IMR-90 (cell line): ENCODE measurements at regions not wholly inside any gene's neighbourhood (a gene's known extent, or its start where the extent isn't known, plus 50 kb on each side); places are given as distances from the start of the nearest gene placed in this dataset.

Experiments used
- ATAC-seq: fragments of 200-7000 bp; cut with Tn5 transposase; 2 replicates; pipeline ENCODE4 v1.9.1; 2020; ENCODE audit warnings: low read depth, mild to moderate bottlenecking, moderate library complexity
- BruUV-seq: library from RNA; stranded (reverse); fragments of 400-500 nt; replicated peaks from 2 replicates; lab custom pipeline; 2021; lab: Mats Ljungman, UMichigan
- CTCF ChIA-PET: fragments of 300-600 bp; formaldehyde crosslinking; extraction: SDS; loops from one replicate; lab custom pipeline; 2021; ENCODE audit warnings: antibody characterized with exemption; lab: Yijun Ruan, JAX
- POLR2A ChIA-PET: fragments of 300-600 bp; sonication (Branson Sonifier 250); formaldehyde crosslinking; loops from one replicate; lab custom pipeline; 2022; ENCODE audit warnings: antibody characterized with exemption; ENCODE audit not compliant: unreplicated experiment; lab: Charles Lee
- DNase-seq: peaks from one replicate; pipeline ENCODE4 v3.0.0; 2013
- H2AFZ ChIP-seq: replicated peaks from 2 replicates; pipeline ENCODE3; 2013; ENCODE audit warnings: low read length, mild to moderate bottlenecking; ENCODE audit not compliant: poor library complexity
- H2AK5ac ChIP-seq: 2 replicates; pipeline ENCODE4 v1.6.1; 2013; ENCODE audit warnings: low read depth, low read length, inconsistent platforms
- H2AK9ac ChIP-seq: replicated peaks from 2 replicates; pipeline ENCODE3; 2013; ENCODE audit warnings: mild to moderate bottlenecking, low read depth, low read length, moderate library complexity; ENCODE audit not compliant: poor library complexity
- H2BK120ac ChIP-seq: 2 replicates; pipeline ENCODE4 v1.6.1; 2013; ENCODE audit warnings: low read depth, low read length, inconsistent platforms
- H2BK15ac ChIP-seq: 3 replicates; pipeline ENCODE4 v1.6.1; 2013; ENCODE audit warnings: low read depth, low read length, inconsistent platforms
- H2BK20ac ChIP-seq: 2 replicates; pipeline ENCODE4 v1.6.1; 2013; ENCODE audit warnings: low read depth, mild to moderate bottlenecking, inconsistent platforms, low read length, moderate library complexity
- H2BK5ac ChIP-seq: 2 replicates; pipeline ENCODE4 v1.6.1; 2013; ENCODE audit warnings: mild to moderate bottlenecking, low read depth, low read length, inconsistent platforms; ENCODE audit not compliant: poor library complexity, severe bottlenecking
- H3K14ac ChIP-seq: replicated peaks from 2 replicates; pipeline ENCODE4 v1.6.1; 2013; ENCODE audit warnings: low read depth, low read length, inconsistent platforms
- H3K18ac ChIP-seq: 2 replicates; pipeline ENCODE4 v1.6.1; 2013; ENCODE audit warnings: low read depth, low read length, control low read depth
- H3K23ac ChIP-seq: 2 replicates; pipeline ENCODE4 v1.6.1; 2013; ENCODE audit warnings: low read depth, low read length, inconsistent platforms
- H3K27ac ChIP-seq: 2 replicates; pipeline ENCODE4 v1.5.1; 2013; ENCODE audit warnings: mild to moderate bottlenecking, control low read depth, low read length; ENCODE audit not compliant: insufficient read depth
- H3K27me3 ChIP-seq: 2 replicates; pipeline ENCODE4 v1.6.1; 2013; ENCODE audit warnings: low read length; ENCODE audit not compliant: control insufficient read depth, insufficient read depth
- H3K36me3 ChIP-seq: 2 replicates; pipeline ENCODE4 v1.6.1; 2013; ENCODE audit warnings: low read length, mixed read lengths; ENCODE audit not compliant: control insufficient read depth, insufficient read depth
- H3K4ac ChIP-seq: 2 replicates; pipeline ENCODE4 v1.6.1; 2013; ENCODE audit warnings: low read depth, low read length, inconsistent platforms
- H3K4me1 ChIP-seq: 2 replicates; pipeline ENCODE4 v1.6.1; 2013; ENCODE audit warnings: low read length, mixed read lengths; ENCODE audit not compliant: control insufficient read depth, insufficient read depth
- H3K4me2 ChIP-seq: 2 replicates; pipeline ENCODE4 v1.6.1; 2013; ENCODE audit warnings: low read depth, mild to moderate bottlenecking, control low read depth, low read length, moderate library complexity
- H3K4me3 ChIP-seq: 2 replicates; pipeline ENCODE4 v1.5.1; 2013; ENCODE audit warnings: low read depth, mild to moderate bottlenecking, control low read depth, low read length, moderate library complexity; ENCODE audit not compliant: insufficient read depth
- H3K56ac ChIP-seq: 2 replicates; pipeline ENCODE4 v1.6.1; 2013; ENCODE audit warnings: low read length, inconsistent platforms; ENCODE audit not compliant: insufficient read depth; ENCODE audit errors: extremely low read depth
- H3K79me1 ChIP-seq, 2 experiments: 2 replicates each; pipeline ENCODE4 v1.6.1; 2013; ENCODE audit warnings: low read length in 2 of 2, inconsistent platforms in 1 of 2, low read depth in 1 of 2
- H3K9ac ChIP-seq: 2 replicates; pipeline ENCODE4 v1.6.1; 2013; ENCODE audit warnings: low read depth, low read length, control low read depth
- H3K9me1 ChIP-seq: 2 replicates; pipeline ENCODE4 v1.6.1; 2013; ENCODE audit warnings: low read length, inconsistent platforms; ENCODE audit not compliant: insufficient read depth
- H3K9me3 ChIP-seq: 2 replicates; pipeline ENCODE4 v1.6.1; 2013; ENCODE audit warnings: low read length; ENCODE audit not compliant: control insufficient read depth, insufficient read depth
- H4K20me1 ChIP-seq: 2 replicates; pipeline ENCODE4 v1.6.1; 2013; ENCODE audit warnings: low read length, inconsistent platforms; ENCODE audit not compliant: insufficient read depth
- H4K5ac ChIP-seq: 2 replicates; pipeline ENCODE4 v1.6.1; 2013; ENCODE audit warnings: mild to moderate bottlenecking, low read depth, low read length, control low read depth
- H4K8ac ChIP-seq, 2 experiments: 2 replicates each; pipeline ENCODE4 v1.6.1; 2013; ENCODE audit warnings: low read depth in 2 of 2, low read length in 2 of 2, control low read depth in 1 of 2, inconsistent platforms in 1 of 2
- H4K91ac ChIP-seq: 2 replicates; pipeline ENCODE4 v1.6.1; 2013; ENCODE audit warnings: low read depth, low read length, inconsistent platforms; ENCODE audit not compliant: insufficient read depth
- BHLHE40 ChIP-seq: fragments of 150-350 bp; IDR thresholded peaks from 2 replicates; pipeline ENCODE4 v1.6.1; 2016; ENCODE audit warnings: mild to moderate bottlenecking, low read depth, low read length
- CEBPB ChIP-seq: IDR thresholded peaks from 2 replicates; pipeline ENCODE4 v1.6.1; 2012; ENCODE audit warnings: low read depth, low read length, improper control_type of control experiment
- CHD1 ChIP-seq: IDR thresholded peaks from 2 replicates; pipeline ENCODE4 v1.6.1; 2012; ENCODE audit warnings: low read depth, low read length, improper control_type of control experiment
- FOS ChIP-seq: fragments of 150-350 bp; IDR thresholded peaks from 2 replicates; pipeline ENCODE4 v1.6.1; 2016; ENCODE audit warnings: low read depth, low read length
- MAFK ChIP-seq: IDR thresholded peaks from 2 replicates; pipeline ENCODE4 v1.6.1; 2012; ENCODE audit warnings: low read depth, low read length, improper control_type of control experiment
- MAZ ChIP-seq: IDR thresholded peaks from 2 replicates; pipeline ENCODE4 v1.6.1; 2012; ENCODE audit warnings: low read depth, mild to moderate bottlenecking, low read length, improper control_type of control experiment, moderate library complexity, borderline replicate concordance
- MXI1 ChIP-seq: IDR thresholded peaks from 2 replicates; pipeline ENCODE4 v1.6.1; 2012; ENCODE audit warnings: low read depth, mild to moderate bottlenecking, low read length, moderate library complexity, borderline replicate concordance
- NFE2L2 ChIP-seq: fragments of 150-350 bp; IDR thresholded peaks from 2 replicates; pipeline ENCODE4 v1.6.1; 2016; ENCODE audit warnings: low read depth, mild to moderate bottlenecking, low read length
- POLR2A ChIP-seq: IDR thresholded peaks from 2 replicates; pipeline ENCODE4 v1.6.1; 2012; ENCODE audit warnings: mild to moderate bottlenecking, low read depth, low read length
- RAD21 ChIP-seq: IDR thresholded peaks from 2 replicates; pipeline ENCODE4 v1.6.1; 2012; ENCODE audit warnings: low read length, improper control_type of control experiment
- RCOR1 ChIP-seq: IDR thresholded peaks from 2 replicates; pipeline ENCODE4 v1.6.1; 2012; ENCODE audit warnings: mild to moderate bottlenecking, low read length, improper control_type of control experiment; ENCODE audit not compliant: insufficient replicate concordance
- RFX5 ChIP-seq: IDR thresholded peaks from 2 replicates; pipeline ENCODE4 v1.8.0; 2012; ENCODE audit warnings: low read depth, mild to moderate bottlenecking, low read length, moderate library complexity
- SMC3 ChIP-seq: fragments of 150-350 bp; IDR thresholded peaks from 2 replicates; pipeline ENCODE4 v1.6.1; 2016; ENCODE audit warnings: low read depth, mild to moderate bottlenecking, antibody characterized with exemption, low read length, moderate library complexity
- WGBS, 2 experiments: methylation state at CpG; one replicate each; pipeline versions ENCODE4 v1.1.5 to v1.1.7; 2013; ENCODE audit warnings: missing lambda C conversion rate in 2 of 2; ENCODE audit not compliant: insufficient read length in 1 of 2; ENCODE audit errors: extremely low coverage in 2 of 2; 5-methylcytosine and 5-hydroxymethylcytosine counted together
- dilution Hi-C: fragments of 300-500 bp; cut with HindIII; formaldehyde crosslinking; loops from one replicate; pipeline ENCODE4 v1.14.3; 2018; ENCODE audit warnings: low sequenced_read_pairs; ENCODE audit not compliant: unreplicated experiment
- in situ Hi-C: fragments of 300-500 bp; cut with MboI; formaldehyde crosslinking; loops from 3 replicates; pipeline ENCODE4 v1.14.3; 2019; ENCODE audit warnings: low sequenced_read_pairs, inconsistent platforms, mixed read lengths
- intact Hi-C: fragments of 100-400 bp; cut with micrococcal nuclease; formaldehyde crosslinking; loops from 2 replicates; pipeline ENCODE4 v1.10.0; 2022
- TF ChIP-seq, protein P1 (sequence below): conservative IDR thresholded peaks from 2 replicates; pipeline ENCODE4 v1.5.1; 2012; ENCODE audit warnings: mild to moderate bottlenecking, low read depth, low read length, improper control_type of control experiment
- TF ChIP-seq, protein P2 (sequence below): fragments of 150-350 bp; IDR thresholded peaks from 2 replicates; pipeline ENCODE4 v1.6.1; 2017; ENCODE audit warnings: mild to moderate bottlenecking, antibody characterized with exemption, low read length, low read depth
- TF ChIP-seq, protein P3 (sequence below): fragments of 150-350 bp; IDR thresholded peaks from 2 replicates; pipeline ENCODE4 v1.6.1; 2016; ENCODE audit warnings: low read depth, mild to moderate bottlenecking, low read length, moderate library complexity, borderline replicate concordance

DNA sequence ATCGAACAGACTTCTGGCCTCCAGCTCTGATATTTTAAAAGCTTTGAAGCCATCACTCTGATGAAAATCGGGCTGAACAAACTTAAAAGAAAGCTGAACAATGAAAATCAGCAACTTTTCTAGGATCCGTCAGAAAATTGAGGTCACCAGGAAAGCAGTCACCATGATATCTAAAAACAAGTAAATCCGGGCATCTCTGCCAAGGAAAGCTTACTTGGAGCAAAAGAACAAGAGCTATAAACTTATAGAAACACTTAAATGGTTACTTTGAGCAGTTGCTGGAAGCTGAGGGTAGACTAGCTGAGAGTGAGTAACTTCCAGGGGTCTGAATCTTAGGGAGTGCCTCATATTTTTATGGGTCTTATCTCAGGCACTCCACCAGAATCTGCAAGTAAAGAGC, 1043.0 kb upstream of the CDH18 start:
- H3K27ac ChIP-seq: no peak overlapping the region
- no peaks in the 10 kb centered on the region for H3K9me1 ChIP-seq
- DNase-seq (no peak), ATAC-seq (no peak)
- ChIA-PET CTCF (no interaction called here), POLR2A (no interaction called here)
- WGBS, 2 experiments: 0% methylated on average over 1 of the region's 4 CpGs; no CpG with 5 or more reads in 1 of the 2 experiments
- H2BK120ac ChIP-seq: no peak overlapping the region
- H3K4me3 ChIP-seq: no peak overlapping the region
- H3K18ac ChIP-seq: no peak overlapping the region
- H3K9ac ChIP-seq: no peak overlapping the region
- H3K9me3 ChIP-seq: 0 out of 2 replicates have a peak, but pooled peaks cover 2% of the 10 kb centered on the region
- no peaks in the 10 kb centered on the region for H3K27me3 ChIP-seq
- H3K4me2 ChIP-seq: no peak overlapping the region
- in situ Hi-C loops: no loop called here
- no peaks in the 10 kb centered on the region for H3K4me1 ChIP-seq
- H3K4ac ChIP-seq: no peak overlapping the region
- no peak overlapping the region for H3K14ac ChIP-seq
- no peak for TF ChIP-seq CEBPB
- TF ChIP-seq POLR2A: no peak
- no peak for TF ChIP-seq MAFK
- TF ChIP-seq, protein P1, sequence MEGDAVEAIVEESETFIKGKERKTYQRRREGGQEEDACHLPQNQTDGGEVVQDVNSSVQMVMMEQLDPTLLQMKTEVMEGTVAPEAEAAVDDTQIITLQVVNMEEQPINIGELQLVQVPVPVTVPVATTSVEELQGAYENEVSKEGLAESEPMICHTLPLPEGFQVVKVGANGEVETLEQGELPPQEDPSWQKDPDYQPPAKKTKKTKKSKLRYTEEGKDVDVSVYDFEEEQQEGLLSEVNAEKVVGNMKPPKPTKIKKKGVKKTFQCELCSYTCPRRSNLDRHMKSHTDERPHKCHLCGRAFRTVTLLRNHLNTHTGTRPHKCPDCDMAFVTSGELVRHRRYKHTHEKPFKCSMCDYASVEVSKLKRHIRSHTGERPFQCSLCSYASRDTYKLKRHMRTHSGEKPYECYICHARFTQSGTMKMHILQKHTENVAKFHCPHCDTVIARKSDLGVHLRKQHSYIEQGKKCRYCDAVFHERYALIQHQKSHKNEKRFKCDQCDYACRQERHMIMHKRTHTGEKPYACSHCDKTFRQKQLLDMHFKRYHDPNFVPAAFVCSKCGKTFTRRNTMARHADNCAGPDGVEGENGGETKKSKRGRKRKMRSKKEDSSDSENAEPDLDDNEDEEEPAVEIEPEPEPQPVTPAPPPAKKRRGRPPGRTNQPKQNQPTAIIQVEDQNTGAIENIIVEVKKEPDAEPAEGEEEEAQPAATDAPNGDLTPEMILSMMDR: no peak
- no peak for TF ChIP-seq CHD1
- TF ChIP-seq SMC3: no peak
- TF ChIP-seq, protein P2, sequence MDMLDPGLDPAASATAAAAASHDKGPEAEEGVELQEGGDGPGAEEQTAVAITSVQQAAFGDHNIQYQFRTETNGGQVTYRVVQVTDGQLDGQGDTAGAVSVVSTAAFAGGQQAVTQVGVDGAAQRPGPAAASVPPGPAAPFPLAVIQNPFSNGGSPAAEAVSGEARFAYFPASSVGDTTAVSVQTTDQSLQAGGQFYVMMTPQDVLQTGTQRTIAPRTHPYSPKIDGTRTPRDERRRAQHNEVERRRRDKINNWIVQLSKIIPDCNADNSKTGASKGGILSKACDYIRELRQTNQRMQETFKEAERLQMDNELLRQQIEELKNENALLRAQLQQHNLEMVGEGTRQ: no peak
- TF ChIP-seq MXI1: no peak
- no peak for TF ChIP-seq FOS
- TF ChIP-seq RFX5: no peak
- TF ChIP-seq RAD21: no peak
- no peak for TF ChIP-seq NFE2L2
- no peak for TF ChIP-seq MAZ
- TF ChIP-seq BHLHE40: no peak
- TF ChIP-seq RCOR1: no peak
- TF ChIP-seq, protein P3, sequence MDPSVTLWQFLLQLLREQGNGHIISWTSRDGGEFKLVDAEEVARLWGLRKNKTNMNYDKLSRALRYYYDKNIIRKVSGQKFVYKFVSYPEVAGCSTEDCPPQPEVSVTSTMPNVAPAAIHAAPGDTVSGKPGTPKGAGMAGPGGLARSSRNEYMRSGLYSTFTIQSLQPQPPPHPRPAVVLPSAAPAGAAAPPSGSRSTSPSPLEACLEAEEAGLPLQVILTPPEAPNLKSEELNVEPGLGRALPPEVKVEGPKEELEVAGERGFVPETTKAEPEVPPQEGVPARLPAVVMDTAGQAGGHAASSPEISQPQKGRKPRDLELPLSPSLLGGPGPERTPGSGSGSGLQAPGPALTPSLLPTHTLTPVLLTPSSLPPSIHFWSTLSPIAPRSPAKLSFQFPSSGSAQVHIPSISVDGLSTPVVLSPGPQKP: no peak
- H4K20me1 ChIP-seq: no peaks in the 10 kb centered on the region
- no peak overlapping the region for H2AFZ ChIP-seq
- intact Hi-C loops: no loop called here
- H2BK5ac ChIP-seq: no peak overlapping the region
- H3K56ac ChIP-seq: no peak overlapping the region
- no peak overlapping the region for H4K91ac ChIP-seq
- dilution Hi-C loops: no loop called here
- no peak overlapping the region for H2AK9ac ChIP-seq
- no peak overlapping the region for H2AK5ac ChIP-seq
- no peak overlapping the region for H2BK20ac ChIP-seq
- BruUV-seq: no TSS peak
- no peaks in the 10 kb centered on the region for H3K79me1 ChIP-seq
- H2BK15ac ChIP-seq: no peak overlapping the region
- H4K5ac ChIP-seq: no peak overlapping the region
- H3K23ac ChIP-seq: no peak overlapping the region
- no peak overlapping the region for H4K8ac ChIP-seq
- H3K36me3 ChIP-seq: no peaks in the 10 kb centered on the region
